CD4-positive, alpha-beta T cell treated with Interleukin-6 for 4 hours (primary cell): ENCODE measurements at regions not wholly inside any gene's neighbourhood (a gene's known extent, or its start where the extent isn't known, plus 50 kb on each side); places are given as distances from the start of the nearest gene placed in this dataset.
"Not testable (repeated sequence)": the region's sequence is repeated elsewhere in the genome, so short reads cannot be mapped to it uniquely, and the experiment has no call there.

Source experiments
- DNase-seq: peaks from one replicate; pipeline ENCODE4 v3.0.0-alpha.2; 2020; ENCODE audit warnings: mixed read lengths

DNA sequence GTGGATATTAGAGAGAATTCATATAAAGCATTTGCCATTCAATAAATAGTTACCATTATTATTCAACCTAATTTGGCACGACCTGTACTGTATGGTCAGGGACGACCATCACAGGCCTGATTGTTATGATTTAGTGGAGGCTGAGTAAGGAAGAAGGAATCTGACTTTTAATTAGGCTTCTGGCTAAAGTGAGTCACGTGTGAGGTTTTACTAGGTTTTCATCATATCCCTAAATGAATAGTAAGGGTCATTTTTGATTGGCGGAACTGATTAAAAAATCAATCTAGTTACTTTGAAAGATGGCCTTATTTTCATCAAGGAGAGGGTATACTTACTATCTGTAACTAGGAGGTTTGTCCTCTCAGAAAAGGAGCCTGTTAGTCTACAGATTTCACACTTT is 143.4 kb downstream of the ADCYAP1 start:
- no peak for DNase-seq

- DNase-seq, result no peak
These were observed 144.5 kb downstream of the ADCYAP1 start for GRCh38 chr18:1049173-1049572.

- DNase-seq, result no peak
These were observed 145.5 kb downstream of the ADCYAP1 start for GRCh38 chr18:1050012-1050657.

- DNase-seq, result no peak
These were observed 147.6 kb downstream of the ADCYAP1 start for GRCh38 chr18:1052301-1052700.

DNA sequence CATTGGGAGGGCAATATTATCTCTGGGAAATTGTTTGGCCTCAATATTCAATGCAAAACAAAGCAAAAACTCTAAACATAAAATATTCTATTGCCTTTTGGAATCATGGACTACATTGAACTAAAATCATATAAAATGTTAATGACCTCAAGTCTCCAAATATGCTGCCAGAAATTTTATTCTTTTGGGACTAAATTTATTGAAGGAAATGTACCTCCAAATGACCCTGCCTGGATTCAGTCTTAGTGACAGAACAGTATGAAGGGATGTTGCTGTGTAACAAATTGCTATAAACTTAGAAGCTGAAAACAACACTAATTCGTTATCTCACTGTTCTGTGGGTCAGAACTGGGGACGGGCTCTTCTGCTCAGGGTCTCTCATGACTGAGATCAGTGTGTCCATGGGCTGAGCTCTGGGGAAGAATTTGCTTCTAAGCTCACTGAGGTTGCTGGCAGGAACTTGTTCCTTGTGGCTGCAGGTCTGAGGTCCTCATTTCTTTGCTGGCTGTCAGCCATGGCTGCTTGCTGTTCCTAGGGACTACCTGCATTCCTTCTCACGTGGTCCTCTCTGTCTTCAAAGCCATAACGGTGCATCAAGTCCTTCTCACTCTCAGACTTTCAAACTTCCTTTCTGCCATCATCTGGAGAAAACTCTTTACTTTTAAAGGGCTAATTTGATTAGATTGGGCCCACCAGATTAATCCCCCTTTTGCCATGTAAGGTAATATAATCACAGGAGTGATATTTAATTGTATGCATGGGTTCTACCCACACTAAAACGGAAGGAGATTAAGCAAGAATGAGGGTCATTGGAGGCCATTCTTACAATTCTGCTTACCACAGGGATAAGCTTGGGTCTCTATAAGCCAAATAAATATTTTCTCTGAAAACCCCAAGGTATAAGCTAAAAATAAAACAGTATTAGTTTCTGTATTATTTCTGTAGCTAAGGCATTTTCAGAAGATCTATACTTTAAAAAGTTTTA is 149.0 kb downstream of the ADCYAP1 start:
- DNase-seq, result no peak

DNA sequence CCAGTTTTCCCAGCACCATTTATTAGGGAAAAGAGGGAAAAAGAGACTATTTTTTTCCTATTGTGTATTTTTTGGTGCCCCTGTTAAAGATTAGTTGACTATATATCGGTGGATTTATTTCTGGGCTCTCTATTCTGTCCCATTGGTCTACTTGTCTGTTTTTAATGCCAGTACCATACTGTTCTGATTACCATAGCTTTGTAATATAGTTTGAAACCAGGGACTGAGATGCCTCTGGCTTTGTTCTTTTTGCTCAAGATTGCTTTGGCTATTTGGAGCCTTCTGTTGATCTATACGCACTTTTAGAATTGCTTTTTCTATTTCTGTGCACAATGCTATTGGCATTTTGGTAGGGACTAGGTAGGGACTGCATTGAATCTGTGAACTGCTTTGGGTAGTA is 151.7 kb downstream of the ADCYAP1 start:
- no peak for DNase-seq

DNA sequence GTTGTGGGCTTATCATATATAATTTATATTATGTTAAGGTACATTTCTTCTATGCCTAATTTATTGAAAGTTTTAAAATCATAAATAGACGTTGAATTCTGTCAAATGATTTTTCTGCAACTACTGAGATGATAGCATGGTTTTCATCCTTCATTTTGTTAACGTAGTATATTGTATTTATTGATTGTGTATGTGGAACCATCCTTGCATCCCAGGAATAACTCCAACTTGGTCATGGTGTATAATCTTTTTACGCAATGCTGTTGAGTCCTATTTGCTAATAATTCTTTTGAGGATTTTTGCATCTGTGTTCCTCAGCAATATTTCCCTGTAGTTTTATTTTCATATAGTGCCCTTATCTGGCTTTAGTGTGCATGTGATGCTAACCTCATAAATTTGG is 152.7 kb downstream of the ADCYAP1 start:
- DNase-seq, result no peak

DNA sequence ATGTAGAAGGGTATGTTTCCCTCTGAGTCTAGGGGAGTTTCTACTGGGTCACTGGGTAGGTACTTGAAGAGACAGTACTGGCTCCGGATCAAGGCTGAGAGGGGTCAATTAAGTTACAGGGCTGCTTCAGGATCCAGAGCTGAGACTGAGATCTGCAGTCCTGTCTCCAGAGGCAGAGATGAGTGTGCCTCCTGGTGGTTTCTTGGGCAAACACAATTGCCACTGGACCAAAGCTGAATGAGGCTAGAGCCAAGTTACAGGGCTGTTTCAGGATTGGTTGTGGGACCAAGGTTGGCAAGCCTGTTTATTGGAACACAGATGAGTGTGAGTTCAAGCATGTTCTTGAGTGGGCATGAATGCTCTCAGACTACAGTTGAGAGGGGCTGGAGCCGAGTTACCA is 157.9 kb downstream of the ADCYAP1 start:
- no peak for DNase-seq

DNA sequence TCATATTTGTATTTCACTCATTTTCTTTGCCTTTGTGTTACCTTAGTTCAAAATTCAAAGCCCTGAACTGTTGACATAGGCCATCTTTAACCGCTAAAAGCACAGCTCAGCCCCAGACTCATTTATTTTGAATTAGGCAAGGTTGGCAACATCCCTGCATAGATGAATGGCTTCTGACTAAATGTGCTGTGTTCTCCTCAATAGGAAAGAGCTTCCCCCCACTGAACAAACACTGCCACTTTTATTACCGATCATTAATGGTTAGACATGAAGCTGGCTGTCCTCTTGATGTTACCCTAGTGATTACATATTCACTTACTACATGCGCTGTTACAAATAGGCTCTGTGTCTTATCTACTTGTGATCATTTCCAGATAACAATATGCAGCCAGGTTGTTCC is 170.7 kb downstream of the ADCYAP1 start:
- no peak for DNase-seq

DNA sequence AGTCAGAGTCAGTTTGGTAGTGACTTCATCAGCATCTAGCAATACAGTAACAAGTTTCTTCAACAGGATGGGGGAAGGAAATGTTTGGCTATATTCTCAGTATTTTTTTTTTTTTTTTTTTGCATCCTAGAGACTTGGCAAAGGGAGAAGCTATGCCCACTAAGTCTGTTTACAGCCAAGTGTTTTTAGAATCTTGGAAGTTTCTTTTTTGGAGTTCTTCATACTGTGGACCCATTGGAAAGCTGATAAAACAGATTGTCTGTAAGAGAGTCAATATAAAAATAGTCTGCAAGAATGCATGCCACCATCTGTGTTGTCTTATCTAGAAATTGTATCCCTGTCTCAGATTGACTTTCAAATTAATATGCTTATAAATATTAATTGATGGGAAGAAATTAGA is 171.2 kb downstream of the ADCYAP1 start:
- DNase-seq, result no peak

- DNase-seq, result no peak
These were observed 173.6 kb downstream of the ADCYAP1 start for GRCh38 chr18:1078301-1078700.

DNA sequence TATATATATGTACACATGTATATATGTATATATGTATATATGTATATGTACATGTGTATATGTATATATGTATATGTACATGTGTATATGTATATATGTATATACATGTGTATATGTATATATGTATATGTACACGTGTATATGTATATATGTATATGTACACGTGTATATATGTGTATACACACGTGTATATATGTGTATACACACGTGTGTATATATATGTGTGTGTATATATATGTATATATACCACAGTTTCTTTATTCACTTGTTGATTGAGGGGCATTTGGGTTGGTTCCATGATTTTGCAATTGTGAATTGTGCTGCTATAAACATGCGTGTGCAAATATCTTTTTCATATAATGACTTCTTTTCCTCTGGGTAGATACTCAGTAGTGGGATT is 179.0 kb downstream of the ADCYAP1 start:
- DNase-seq, result not testable (repeated sequence)

DNA sequence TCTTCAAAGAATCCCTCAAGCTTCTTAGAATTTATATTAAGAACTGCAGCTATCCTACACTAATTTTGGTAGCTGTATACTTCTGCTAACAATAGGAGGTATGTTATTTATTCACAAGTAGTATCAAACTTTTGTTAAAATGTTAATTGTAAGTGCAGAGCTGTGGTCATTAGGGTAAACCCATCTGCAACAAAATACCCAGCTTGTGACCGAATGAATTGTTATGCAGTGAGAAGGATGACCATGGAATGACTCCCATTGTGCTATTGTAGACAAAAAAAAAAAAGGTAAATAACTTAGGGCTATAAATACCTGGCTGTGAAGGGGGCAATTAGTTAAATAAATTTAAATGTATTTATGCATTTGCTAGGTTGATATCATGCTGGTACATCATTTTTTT is 186.1 kb downstream of the ADCYAP1 start:
- DNase-seq, result no peak

DNA sequence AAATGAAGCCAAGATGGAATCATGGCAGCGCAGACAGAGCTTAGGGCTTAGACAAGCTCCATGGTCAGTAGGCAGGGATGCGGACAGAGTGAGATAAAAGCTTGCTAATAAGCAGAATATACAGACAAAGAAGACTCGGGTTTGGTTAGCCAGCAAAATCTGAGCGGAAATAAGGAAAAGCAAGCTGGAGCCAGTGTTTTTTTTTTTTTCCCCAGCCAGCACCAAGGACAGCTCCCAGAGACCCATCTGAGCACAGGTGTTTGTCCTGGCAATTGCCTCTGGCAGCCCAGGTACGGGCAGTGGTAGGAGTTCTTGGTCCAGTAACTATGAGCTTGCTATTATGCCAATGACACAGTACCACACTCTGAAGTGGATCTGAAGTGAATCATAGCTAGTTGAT is 187.6 kb downstream of the ADCYAP1 start:
- no peak for DNase-seq

DNA sequence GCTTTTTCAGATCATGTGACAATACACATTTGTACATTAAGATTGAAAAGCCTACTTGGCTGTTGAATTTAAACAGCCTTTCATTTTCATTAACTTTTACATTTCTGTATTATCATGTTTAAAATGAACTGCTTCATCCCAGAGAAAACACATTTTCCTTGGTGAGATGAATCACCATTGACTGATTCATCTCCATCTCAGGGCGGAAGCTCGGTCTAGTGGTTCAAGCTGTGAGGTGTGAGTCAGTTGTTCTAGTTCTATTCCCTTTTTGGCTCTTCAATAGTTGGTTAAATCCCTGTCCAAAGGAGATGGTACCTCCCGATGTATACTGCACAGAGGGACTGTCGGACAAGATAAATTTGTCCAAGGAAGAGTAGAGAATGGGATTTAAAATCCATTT is 189.7 kb downstream of the ADCYAP1 start:
- no peak for DNase-seq

GRCh38 chr18:1097991-1098735 is 193.5 kb downstream of the ADCYAP1 start:
- DNase-seq, result not testable (repeated sequence)

- no peak for DNase-seq
These were observed 198.2 kb downstream of the ADCYAP1 start for GRCh38 chr18:1102848-1103247.

GRCh38 chr18:1103537-1103936 is 198.9 kb downstream of the ADCYAP1 start:
- no peak for DNase-seq

DNA sequence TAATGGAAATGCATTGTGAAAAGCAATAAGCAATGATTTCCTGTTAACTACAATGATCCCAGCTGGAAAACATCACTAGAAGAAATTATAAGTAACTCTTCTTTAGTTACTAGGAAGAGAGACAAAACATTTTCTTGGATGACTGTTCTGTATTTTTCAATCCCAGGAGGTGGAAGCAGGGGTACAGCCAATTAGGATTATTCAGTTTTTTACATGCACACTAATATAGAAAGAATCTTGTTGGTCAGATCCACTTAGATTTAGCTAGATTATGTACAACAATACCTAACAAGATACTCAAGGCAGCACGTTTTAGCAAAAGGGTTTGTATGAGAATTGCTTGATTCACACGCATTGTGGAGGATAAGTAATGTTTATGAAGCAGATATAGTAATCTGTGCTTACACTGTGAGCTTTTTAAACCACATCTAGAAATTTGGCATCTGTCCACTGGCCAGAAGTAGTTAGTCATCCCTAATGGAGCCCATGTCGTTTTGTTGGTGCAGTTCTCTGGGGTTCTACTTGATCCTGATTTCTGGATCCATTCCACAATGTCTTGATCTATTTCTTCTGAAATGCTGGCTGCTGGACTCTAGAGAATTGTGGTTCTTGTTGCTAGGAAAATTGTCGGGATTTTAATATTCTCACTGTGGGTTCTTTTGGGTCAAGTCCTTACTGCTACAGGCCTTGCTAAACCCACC is 199.7 kb downstream of the ADCYAP1 start:
- DNase-seq, result no peak

GRCh38 chr18:1124495-1124894 is 219.8 kb downstream of the ADCYAP1 start:
- no peak for DNase-seq

- no peak for DNase-seq
These were observed 228.9 kb downstream of the ADCYAP1 start for GRCh38 chr18:1133541-1133940.

- DNase-seq, result no peak
These were observed 243.1 kb downstream of the ADCYAP1 start for GRCh38 chr18:1147730-1148129.

- no peak for DNase-seq
These were observed 245.0 kb downstream of the ADCYAP1 start for GRCh38 chr18:1149709-1150108.
